Stimulated activated CD4-positive, alpha-beta T cell treated with anti-CD3 and anti-CD28 coated beads, Interleukin-1b, Interleukin-23, amount 100 ng/mL, for 4 hours (primary cell): ENCODE measurements at regions not wholly inside any gene's neighbourhood (a gene's known extent, or its start where the extent isn't known, plus 50 kb on each side); places are given as distances from the start of the nearest gene placed in this dataset.

Experiments used
- DNase-seq, 2 donors: peaks; one replicate each; pipeline ENCODE4 v3.0.0-alpha.2; 2020; ENCODE audit warnings: low read depth in 2 of 2

DNA sequence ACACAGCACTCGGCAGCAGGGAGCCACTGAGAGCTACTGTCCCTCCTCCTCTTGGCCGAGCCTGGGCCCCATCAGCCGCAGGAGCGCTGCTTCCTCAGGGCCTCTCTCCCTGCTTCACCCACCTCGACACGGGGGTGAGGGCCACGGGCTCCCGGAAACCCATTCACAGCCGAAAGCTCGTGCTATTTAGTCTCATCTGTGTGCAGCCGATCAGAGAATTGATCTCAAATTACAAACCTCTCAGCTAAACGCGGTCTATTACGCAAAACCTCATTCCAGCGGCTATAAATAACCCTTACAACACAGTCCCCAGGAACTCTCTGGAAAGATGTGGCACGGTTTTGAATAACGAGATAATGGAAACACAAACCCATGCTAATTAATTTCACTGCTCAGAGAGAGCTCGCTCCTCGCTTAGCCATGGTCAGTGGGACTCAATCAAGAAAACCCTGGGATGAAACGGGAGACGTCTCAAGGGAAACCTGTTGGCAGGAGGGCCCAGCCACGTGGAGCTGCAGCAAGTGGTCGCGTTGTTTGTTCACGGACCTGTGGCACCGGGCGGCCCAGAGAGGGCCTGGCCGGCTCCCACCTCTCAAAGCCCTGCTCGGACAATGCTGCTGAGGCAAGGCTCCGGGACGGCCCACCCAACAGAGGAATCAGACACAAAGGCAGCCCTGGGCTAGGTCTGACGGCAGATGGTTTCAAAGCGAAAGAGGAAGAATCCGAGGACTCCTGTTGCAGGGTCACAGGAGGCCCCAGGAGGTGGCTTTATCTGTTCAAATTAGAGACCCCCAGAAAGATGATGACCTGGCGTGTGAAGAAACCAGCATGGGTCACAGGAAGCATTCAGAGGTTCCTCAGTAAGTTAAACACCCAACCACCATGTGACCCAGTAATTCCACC is 210.5 kb downstream of the CTTN start:
- no peak for DNase-seq

DNA sequence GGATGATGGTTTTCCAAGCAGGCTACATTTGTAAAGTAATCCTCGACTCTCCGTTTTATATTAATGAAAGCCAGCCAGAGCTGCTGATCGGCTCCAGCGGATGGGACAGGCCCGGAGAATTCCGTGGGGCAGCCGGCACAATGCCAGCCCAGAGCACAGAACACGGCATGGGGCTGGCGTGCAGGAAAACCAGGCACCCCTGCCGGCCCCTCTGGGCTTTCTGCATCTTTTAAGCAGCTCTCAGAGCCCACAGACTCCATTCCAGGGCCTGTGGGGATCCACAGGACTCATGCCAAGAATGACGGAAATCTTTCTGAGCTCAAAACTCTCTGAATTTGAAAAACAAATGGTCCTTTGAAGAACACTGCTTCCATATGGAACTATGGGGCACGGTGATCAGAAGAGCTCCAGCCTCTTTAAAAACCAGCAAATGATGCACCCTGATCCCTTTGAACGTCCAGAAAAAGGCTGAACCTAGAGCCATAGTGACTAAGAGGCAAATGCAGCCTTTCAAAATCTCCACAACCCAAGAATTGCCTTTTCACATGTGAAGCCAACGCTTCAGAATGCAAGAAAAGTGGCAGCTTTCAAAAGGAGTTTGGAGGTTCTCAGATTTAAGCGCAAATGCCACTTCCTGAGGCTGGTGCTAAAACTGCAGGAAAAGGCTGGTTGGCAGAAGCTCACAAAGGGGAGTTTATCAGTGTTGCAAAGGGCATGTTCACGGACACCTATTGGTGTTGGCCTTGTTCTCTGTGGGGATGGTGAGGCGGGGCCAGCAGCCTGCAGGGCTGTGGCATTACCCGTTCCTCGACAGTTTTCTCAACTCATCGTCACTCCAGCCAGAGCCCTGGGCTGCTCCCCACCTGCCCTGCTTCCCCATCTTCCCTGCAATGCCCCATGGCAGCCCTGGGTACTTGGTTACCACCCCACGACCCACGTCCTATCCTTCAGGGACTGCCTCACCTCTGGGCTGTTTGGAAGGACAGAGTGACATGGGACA is 212.5 kb downstream of the CTTN start:
- DNase-seq = no peak

DNA sequence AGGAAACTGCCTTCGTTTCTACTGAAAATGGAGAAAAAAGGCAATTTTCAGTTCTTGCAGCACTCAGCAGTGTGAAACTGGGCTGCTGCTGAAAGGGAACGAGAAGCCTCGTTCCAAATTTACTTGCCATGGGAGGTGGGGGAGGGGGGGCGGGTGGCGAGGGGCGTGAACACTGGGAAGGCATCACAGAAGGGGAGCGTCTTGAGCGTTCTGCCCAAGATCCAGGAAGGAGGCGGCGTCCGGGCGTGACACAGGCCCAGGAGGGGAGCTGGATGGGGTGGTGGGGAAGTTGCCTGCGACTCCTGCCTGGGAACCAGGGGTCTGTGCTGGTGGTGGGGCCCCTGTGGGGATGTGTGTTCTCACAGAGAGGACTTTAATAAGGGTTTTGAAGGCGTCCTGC is 213.5 kb downstream of the CTTN start:
- no peak for DNase-seq

DNA sequence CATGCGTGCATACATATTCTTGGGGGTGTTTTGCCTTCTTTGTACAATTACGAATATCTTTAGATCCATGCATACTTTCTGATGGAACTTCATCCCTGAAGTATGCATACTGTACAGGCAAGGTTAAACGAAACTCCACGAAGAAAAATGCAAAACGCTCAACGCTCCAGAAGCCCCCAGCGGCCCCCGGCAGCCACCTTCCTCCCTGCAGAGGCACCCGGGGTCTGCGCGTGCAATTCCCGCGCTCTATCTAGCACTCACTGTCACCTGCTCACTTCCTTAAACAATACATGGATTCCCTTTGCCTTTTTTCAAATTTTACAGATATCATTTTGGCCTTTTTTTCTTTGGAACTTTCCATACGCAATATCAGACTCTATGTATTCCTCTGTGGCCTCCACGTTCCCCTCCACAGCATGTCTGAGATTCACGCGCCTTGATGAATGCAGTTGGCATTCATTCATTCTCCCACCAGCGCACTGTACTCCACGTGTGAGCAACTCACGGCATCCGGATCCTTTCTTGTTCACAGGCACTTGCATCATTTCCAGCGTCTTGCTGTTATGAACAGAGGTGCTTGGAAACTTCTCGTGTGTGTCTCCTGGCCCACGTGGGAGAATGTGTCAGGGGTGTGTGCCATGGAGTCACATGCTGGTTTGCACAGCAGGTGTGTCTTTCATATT is 214.3 kb downstream of the CTTN start:
- no peak for DNase-seq

DNA sequence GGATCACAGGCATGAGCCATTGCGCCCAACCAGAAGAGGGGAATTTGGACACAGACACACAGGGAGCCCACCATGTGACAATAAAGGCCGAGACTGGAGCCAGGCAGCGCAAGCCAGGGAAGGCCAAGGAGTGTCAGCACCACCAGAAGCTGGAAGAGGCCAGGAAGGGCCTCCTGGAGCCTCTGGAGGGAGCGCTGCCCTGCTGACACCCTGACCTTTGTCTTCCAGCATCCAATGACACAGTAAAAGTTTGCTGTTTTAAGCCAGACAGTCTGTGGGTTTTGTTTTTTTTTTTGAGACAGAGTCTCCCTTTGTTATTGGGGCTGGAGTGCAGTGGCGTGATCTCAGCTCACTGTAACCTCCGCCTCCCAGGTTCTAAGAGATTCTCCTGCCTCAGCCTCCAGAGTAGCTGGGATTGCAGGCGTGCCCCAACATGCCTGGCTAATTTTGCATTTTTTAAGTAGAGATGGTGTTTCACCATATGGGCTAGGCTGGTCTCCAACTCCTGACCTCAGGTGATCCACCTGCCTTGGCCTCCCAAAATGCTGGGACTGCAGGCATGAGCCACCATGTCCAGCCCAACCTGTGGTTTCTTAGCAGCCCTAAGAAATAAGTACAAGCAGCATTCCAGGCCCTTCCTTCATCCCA is 215.8 kb downstream of the CTTN start:
- DNase-seq = no peak

DNA sequence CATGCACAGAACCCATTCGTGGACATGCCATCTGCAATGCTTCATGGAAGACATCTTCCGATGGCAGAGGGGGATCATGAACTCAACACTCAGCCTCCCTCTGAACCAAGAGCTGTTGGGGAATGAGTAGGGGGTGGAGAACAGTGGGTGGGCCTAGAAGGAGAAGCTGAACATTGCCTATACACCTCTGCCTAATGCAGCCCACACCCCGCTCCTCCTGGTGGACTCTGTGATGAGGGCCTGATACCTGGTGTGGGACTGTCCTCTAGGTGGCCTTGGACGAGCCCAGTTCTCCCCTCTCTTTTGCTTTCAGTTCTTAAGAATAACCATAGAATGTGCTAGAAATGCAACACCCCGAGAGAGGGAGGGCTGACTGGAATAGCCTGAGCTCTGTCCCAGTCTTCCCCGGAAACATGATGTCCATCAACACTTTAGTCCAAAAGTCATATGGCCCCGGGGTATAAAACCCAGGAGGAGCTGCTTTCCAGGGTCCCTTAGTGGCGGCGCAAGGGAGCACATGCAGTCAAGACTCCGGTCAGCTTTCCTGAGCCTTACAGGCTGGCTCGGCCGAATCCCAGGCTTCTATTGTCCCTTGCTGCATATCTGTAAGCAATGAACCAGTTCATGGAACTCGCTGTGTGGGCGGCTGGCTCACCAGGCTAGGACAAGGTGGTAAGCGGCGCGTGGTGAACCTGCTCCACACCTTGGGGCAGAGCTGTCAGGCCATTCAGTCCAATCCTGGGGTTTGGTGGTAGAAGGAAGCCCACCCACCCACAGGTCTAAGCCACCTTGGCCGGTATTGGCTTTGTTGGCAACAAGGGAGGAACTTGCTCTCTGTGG is 216.9 kb downstream of the CTTN start:
- DNase-seq = no peak

DNA sequence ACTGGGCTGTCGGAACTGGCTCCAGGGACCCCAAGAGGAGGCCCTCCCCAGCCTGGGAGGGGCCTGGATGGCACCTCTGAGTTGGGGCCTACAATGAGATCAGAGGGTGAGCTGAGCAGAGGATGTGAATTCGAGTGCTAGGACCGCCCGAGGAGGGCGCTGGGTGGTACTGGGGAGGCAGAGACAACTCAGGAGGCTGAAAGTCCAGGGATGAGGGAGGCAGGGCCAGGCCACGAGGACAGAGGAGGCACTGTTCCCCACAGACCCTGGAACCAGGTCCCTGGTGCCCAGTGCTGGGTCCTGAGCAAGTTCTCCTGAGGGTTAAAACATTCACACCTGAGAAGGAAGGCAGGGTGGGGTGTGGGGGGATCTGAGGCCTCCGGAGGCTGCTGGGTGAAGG is 218.0 kb downstream of the CTTN start:
- no peak for DNase-seq

DNA sequence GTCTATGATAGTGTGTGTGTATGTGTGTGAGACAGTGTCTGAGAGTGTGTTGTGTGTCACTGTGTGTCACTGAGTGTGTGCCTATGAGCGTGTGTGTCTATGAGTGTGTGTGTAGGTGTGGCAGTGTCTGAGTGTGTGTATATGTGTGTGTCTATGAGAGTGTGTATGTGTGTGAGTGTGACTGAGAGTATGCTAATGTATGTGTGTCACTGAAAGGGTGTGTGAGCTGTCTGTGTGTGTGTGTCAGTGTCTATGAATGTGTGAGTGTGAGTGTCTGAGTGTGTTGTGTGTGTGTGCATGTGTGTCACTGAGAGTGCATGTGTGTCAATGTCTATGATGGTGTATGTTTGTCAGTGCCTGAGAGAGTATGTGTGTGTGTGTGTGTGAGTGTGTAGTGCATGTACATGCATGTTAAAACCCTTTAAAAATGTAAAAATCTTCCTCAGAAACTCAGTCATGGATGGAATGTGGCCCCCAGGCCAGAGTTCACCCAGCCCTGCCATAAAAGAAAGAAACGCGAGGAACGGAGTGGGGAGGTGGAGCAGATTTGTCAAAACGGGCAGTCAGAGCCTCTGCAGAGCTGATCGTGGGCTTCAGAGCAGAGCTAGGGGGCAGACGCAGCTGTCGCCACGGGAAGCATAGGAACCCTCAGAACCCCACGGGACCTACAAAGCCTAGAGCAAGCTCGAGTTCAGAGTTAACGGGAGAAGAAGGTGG is 218.8 kb downstream of the CTTN start:
- no peak for DNase-seq

DNA sequence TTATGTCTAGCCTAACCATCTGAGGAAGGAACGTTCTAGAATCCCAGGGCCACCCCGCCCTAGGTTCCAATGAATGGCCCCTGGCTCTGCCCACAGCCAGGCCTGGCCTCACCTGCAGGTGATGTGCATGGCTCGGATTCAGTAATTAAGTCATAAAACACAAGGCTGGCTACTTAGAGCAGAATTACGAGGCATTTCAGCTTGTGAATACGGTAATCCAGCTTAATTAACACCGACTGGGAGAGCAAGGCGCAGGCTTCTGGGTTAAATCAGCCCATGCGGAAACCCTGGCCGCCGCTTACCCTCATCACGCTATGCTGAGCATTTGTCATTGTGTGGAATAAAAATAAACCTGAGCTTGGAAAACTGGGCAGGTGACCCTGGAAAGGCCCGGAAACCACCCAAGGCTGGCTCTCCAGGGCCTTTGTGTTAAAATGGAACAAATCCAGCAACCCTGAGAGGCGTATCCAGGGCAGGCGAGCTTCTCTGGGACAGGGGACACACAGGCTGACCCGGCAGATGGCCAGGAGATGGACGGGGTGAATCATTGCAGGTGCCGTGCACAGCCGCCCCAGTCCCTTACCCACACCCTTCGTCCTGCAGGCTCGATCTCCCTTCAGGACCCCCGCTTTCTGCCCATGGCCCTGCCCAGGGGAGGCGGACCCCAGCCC is 220.2 kb downstream of the CTTN start:
- DNase-seq = no peak

DNA sequence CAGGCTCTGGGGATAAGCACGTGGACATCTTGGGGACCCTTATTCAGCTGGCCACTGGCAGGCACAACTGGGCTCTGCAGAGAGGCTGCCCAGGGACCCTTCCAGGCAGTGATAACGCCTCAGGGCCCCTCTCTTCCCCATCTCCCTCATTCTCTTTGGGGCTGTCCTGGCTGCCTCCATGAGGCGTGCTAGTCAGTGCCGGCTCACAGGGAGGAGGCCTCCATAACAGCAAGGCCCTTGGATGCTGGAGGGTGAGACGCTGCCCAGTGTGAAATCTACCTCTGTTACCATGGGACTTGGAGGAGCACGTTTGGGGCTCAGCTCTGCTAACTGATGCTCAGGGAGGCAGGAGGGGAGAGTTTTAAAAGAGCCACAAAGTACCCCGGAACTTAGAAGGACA is 221.3 kb downstream of the CTTN start:
- no peak for DNase-seq

DNA sequence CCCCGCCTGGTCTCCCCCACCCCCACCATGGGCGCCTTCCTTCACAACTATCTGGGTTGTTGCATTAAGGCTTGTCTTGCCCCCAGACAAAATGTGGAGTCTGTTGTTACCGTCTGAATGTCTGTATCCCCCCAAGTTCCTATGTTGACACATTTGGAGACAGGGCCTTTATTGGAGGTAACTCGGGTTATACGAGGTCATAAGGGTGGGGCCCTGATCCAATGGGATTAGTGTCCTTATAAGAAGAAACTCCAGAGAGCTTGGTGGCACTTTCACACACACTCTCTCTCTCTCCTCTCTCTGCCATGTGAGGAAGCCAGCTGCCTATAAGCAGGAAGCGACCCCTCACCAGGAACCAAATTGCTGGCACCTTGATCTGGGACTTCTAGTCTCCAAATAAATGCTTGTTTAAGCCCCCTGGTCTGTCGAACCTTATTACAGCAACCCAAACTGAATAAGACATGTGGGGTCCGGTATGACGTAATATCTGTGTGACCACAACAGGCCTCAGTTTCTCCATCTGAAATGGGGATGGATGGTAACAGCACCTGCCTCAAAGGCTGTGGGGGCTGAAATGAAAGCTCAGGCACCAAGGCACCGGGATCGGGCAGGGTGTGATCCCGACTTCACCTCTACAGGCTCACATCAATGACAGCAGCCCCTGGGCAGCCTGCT is 222.3 kb downstream of the CTTN start:
- DNase-seq = no peak

DNA sequence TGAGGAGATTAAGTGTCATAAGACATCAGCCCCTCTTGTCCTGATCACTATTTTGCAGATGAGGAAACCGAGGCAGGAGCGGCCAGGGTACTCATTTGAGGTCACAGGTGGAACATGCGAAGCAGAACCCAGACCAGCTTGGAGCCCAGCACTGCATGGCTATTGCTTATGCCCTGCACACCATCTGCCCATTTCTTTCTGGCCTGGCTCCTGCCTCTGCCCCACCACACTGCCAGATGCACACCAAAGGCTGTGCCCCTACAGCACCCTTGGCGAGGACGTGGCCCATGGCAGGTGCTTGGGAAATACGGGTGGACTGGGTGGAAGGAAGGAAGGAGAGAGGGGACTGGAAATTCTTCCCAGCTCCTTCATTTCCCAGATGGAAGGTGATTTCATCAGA is 222.9 kb downstream of the CTTN start:
- DNase-seq = no peak

DNA sequence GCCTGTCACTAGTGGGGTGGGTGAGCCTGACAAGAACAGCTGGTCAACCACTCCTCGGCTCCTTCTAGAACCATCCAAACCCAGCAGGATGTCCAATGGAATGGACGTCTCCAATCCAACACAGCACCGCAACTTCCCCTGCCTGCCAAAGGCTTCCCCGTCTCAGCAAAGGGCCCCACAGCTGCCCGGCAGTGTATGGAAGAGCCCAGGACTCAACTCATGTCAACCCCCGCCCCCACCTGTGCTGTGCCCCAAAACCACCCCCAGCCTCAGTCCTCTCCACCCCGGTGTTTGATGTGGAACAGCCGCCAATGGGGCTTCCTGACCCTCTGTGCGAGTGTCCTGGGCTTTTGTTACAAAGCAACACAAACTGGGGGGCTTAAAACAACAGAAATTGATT is 223.8 kb downstream of the CTTN start:
- no peak for DNase-seq

DNA sequence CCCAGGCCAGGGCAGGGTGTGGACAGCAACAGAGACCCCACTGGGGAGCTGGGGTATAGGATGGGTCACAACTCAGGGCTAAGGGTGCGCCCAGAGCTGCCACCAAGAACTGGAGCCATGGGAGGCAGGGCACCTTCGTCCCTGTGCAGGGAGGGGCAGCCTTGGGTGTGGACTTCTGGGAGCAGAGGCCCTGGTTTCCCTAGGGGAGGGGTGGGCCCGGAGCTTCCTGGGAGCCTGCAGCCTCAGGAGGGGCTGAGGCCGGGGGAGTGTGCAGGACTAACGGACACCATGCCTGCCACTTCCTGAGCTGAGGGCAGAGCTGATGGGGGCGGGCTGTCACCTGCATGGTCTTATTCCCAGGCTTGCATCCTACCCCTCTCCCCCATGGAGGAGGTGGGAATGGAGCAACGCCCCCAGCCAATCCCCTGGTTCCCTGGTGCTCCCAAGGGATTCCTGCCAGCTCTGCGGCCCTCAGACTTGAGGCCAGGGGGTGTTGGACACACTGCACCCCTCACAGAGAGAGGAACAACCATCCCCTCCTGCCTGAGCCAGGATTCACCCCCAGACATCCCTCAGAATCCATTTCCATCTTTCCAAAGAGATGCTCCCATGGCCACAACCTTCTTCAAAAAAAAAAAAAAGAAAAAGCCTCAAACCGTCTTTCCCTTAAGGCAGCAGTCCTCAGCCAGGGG is 225.7 kb downstream of the CTTN start:
- no peak for DNase-seq

DNA sequence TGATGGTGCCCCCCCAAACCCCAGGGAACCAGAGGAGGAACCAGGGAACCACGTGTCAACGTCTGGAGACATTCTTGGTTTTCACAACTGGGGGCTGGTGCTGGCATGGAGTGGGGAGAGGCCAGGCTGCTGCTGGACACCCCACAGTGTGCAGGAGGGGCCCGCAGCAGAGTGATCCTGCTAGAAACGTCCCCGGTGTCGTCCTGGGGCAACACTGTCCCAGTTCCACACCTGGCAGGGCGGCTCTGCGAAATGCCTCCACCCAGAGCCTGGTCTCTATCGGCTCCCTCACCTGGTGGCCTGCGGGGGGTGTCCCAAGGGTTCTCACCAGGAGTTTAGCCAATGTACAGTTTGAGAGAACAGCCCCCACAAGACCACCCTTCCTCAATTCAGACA is 226.3 kb downstream of the CTTN start:
- DNase-seq = no peak

DNA sequence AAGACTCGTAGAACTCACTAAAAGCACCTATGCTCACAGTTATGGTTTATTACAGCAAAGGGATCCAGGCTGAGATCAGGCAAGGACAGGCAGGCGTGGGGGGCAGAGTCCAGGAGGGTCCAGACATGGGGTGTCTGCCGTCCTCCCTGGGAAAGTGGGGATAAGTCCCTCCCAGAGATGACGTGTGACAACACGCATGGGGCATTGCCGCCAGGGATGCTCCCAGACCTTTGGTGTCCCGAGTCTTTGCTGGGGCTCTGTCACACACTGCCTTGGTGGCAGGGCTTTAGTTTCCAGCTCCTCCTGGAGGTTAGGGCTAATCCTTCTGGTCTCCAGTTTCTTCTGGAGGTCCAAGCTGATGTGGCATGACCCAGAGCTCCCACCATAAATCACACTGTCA is 226.7 kb downstream of the CTTN start:
- no peak for DNase-seq

DNA sequence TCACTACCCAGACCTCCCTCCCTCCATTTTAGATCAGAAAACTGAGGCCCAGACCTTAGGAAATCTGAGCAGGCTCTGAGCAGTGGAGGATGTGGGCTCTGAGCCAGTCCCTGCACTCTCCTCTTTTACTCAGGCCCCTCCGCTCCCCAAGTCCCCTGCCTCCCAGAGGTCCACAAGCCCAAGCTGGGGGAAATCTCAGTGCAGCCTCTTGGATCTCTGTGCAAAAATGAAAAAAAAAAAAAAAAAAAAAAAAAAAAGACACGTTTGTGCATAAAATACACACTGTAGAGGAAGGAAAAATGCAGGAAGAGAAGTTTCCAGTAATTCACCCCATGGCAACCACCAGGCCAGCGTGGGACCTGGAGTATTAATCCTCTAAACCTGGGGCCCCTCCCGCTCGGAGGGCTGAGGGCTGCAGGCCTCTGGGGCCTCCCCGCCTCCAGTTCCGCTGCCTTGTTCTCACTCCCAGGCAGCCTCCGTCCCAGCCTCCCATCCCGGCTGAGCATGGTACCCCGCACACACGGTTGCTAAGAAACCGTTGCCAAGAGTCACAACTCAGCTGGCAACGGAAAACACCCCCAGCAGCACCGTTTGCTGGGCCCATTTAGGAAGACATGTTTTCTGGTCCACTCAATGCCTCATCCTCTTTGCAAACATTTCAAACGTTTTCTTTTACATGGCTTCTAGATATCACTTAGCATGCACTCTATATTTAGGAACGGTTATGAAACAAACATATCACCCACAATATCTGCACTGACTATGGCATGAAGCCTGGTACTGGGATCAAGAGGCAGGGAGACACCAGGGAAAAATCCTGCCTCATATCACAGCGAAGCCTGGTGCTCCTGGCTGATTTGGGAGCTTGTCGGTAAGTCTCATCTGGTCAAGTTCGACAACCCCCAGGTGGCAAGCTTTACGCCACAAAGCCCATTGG is 227.5 kb downstream of the CTTN start:
- no peak for DNase-seq
